Immature natural killer cell (primary cell): ENCODE measurements at regions not wholly inside any gene's neighbourhood (a gene's known extent, or its start where the extent isn't known, plus 50 kb on each side); places are given as distances from the start of the nearest gene placed in this dataset.
"Not testable (repeated sequence)": the region's sequence is repeated elsewhere in the genome, so short reads cannot be mapped to it uniquely, and the experiment has no call there.

Experiments used
- DNase-seq, 3 donors: peaks; one replicate each; pipeline ENCODE4 v3.0.0; 2022; ENCODE audit warnings: mixed read lengths in 1 of 3
- H3K27ac Mint-ChIP-seq, 6 donors: one replicate each; pipeline ENCODE4 v1.8.0; 2020; ENCODE audit warnings: mixed read lengths in 6 of 6, mild to moderate bottlenecking in 5 of 6, inconsistent platforms in 4 of 6, moderate library complexity in 3 of 6
- H3K27me3 Mint-ChIP-seq, 3 donors: one replicate each; pipeline ENCODE4 v1.8.0; 2020 to 2021; ENCODE audit warnings: low read depth in 3 of 3, mild to moderate bottlenecking in 3 of 3, mixed read lengths in 3 of 3, moderate library complexity in 3 of 3, inconsistent platforms in 1 of 3
- H3K36me3 Mint-ChIP-seq, 3 donors: one replicate each; pipeline ENCODE4 v1.8.0; 2020; ENCODE audit warnings: mixed read lengths in 3 of 3, inconsistent platforms in 2 of 3, mild to moderate bottlenecking in 2 of 3
- H3K4me1 Mint-ChIP-seq, 2 donors: one replicate each; pipeline ENCODE4 v1.8.0; 2020; ENCODE audit warnings: inconsistent platforms in 2 of 2, mild to moderate bottlenecking in 2 of 2, mixed read lengths in 2 of 2, moderate library complexity in 1 of 2
- H3K4me3 Mint-ChIP-seq, 5 donors: one replicate each; pipeline ENCODE4 v1.8.0; 2020; ENCODE audit warnings: mild to moderate bottlenecking in 5 of 5, mixed read lengths in 5 of 5, inconsistent platforms in 3 of 5, moderate library complexity in 3 of 5
- H3K9me3 Mint-ChIP-seq, 6 donors: one replicate each; pipeline ENCODE4 v1.8.0; 2020; ENCODE audit warnings: mild to moderate bottlenecking in 6 of 6, mixed read lengths in 6 of 6, inconsistent platforms in 4 of 6, moderate library complexity in 3 of 6

DNA sequence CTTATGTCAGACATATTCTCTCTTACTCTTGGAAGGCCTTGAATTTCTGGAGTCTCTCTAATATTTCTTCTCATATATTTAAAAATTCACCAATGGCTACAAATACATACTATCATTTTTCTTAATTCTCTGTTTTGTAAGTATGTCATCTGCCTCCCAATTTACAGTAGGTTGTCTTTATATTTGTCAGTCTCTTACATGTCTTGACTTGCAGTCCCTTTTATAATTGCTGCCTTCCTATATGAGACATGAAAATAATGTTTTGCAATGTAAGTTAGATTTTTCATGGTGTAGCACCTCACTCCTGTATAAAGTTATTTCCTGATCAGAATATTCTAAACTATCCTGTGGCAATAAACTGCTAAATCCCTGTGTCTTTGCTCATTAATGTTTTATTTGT lies 223.1 kb upstream of the C1QTNF3 start:
- not testable (repeated sequence) for H3K36me3 Mint-ChIP-seq, H3K27me3 Mint-ChIP-seq, H3K27ac Mint-ChIP-seq, DNase-seq, H3K4me1 Mint-ChIP-seq, H3K9me3 Mint-ChIP-seq, H3K4me3 Mint-ChIP-seq

DNA sequence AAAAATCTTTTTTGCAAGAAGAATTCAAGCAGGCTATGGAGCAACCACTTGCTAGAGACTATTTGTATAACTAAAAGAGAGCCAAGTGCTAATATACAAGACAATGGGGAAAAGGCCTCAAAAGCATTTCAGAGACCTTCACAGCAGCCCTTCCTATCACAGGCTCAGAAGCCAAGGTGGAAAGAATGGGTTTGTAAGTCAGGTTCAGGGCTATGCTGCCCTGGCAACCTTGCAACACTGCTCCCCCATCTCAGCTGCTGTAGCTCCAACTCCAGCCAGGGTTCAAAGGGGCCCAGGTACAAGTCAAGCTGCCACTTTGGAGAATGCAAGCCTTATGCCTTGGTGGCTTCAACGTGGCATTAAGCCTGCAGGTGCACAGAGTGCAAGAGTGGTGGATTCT lies 253.7 kb upstream of the C1QTNF3 start:
- not testable (repeated sequence) for H3K36me3 Mint-ChIP-seq, H3K4me1 Mint-ChIP-seq, H3K27ac Mint-ChIP-seq, H3K9me3 Mint-ChIP-seq, H3K4me3 Mint-ChIP-seq, H3K27me3 Mint-ChIP-seq, DNase-seq

- H3K27me3 Mint-ChIP-seq, H3K27ac Mint-ChIP-seq, DNase-seq, H3K36me3 Mint-ChIP-seq, H3K4me1 Mint-ChIP-seq, H3K4me3 Mint-ChIP-seq, H3K9me3 Mint-ChIP-seq: not testable (repeated sequence)
Observed at GRCh38 chr5:34329201-34329600, 286.2 kb upstream of the C1QTNF3 start.

GRCh38 chr5:34329611-34330108 lies 286.6 kb upstream of the C1QTNF3 start:
- H3K4me3 Mint-ChIP-seq, DNase-seq, H3K27ac Mint-ChIP-seq, H3K9me3 Mint-ChIP-seq, H3K27me3 Mint-ChIP-seq, H3K4me1 Mint-ChIP-seq, H3K36me3 Mint-ChIP-seq: not testable (repeated sequence)

DNA sequence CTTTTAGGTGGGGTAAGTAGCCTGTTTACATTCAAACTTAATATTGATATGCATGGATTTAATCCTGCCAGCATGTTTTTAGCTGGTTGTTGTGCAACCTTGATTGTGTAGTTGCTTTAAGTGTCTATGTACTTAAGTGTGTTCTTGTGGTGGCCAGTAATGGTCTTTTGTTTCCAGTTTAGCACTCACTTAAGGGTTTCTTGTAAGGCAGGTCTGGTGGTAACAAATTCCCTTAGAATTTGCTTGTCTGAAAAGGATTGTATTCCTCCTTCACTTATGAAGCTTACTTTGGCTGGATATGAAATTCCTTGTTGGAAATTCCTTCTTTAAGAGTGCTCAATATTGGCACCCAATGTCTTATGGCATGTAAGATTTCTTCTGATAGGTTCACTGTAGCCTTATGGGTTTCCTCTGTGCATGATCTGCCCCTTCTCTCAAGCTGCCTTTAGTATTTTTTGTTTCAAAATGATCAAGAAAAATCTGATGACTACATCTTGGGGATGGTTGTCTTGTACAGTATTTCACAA lies 289.0 kb upstream of the C1QTNF3 start:
- H3K4me1 Mint-ChIP-seq, H3K27me3 Mint-ChIP-seq, H3K9me3 Mint-ChIP-seq, H3K4me3 Mint-ChIP-seq, H3K36me3 Mint-ChIP-seq, DNase-seq, H3K27ac Mint-ChIP-seq: not testable (repeated sequence)

GRCh38 chr5:34339408-34340001 lies 296.5 kb upstream of the C1QTNF3 start:
- not testable (repeated sequence) for H3K4me3 Mint-ChIP-seq, H3K36me3 Mint-ChIP-seq, H3K4me1 Mint-ChIP-seq, H3K27me3 Mint-ChIP-seq, DNase-seq, H3K27ac Mint-ChIP-seq, H3K9me3 Mint-ChIP-seq

GRCh38 chr5:34354440-34354839 lies 301.7 kb upstream of the RAI14 start:
- H3K27ac Mint-ChIP-seq, H3K4me1 Mint-ChIP-seq, H3K4me3 Mint-ChIP-seq, H3K36me3 Mint-ChIP-seq, H3K27me3 Mint-ChIP-seq, DNase-seq, H3K9me3 Mint-ChIP-seq: not testable (repeated sequence)

DNA sequence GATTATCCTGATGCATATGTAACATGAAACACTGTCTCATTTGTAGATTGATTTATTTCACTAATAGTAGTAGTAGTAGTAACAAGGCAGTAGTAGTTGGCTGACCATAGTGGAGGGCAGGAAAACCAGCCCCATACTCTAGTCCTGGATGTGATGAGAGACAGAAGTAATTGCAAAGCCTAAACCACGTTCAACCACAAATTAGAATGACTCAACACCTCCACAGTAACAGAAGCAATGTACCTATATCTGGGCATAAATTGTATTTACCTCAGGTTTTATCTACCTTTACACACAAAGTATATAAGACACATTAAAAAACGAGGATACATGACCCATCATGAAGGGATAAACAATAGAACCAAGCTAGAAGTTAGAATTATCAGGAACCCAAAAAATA lies 284.7 kb upstream of the RAI14 start:
- not testable (repeated sequence) for DNase-seq, H3K27me3 Mint-ChIP-seq, H3K4me3 Mint-ChIP-seq, H3K27ac Mint-ChIP-seq, H3K4me1 Mint-ChIP-seq, H3K36me3 Mint-ChIP-seq, H3K9me3 Mint-ChIP-seq

DNA sequence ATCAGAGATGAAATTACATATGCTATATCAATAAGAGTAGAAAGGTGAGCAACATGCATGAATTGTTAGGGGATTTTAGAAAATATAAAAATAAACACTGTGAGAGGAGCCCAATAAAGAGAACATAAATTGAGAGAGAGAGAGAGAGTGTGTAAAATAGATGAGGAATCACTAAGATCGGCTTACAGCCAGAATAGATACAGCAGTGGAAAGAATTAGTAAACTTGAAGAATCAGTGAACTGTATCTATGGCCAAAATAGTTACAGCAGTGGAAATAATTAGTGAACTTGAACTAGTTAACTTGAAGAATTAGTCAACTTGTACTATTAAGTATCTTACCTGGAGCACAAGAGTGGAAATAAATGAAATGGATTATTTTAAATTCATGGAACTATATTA lies 284.3 kb upstream of the RAI14 start:
- not testable (repeated sequence) for H3K4me3 Mint-ChIP-seq, DNase-seq, H3K36me3 Mint-ChIP-seq, H3K9me3 Mint-ChIP-seq, H3K27ac Mint-ChIP-seq, H3K4me1 Mint-ChIP-seq, H3K27me3 Mint-ChIP-seq

GRCh38 chr5:34372739-34373138 lies 283.4 kb upstream of the RAI14 start:
- not testable (repeated sequence) for H3K27ac Mint-ChIP-seq, H3K36me3 Mint-ChIP-seq, H3K27me3 Mint-ChIP-seq, H3K9me3 Mint-ChIP-seq, DNase-seq, H3K4me1 Mint-ChIP-seq, H3K4me3 Mint-ChIP-seq

GRCh38 chr5:34377651-34378050 lies 278.5 kb upstream of the RAI14 start:
- H3K4me1 Mint-ChIP-seq, DNase-seq, H3K27ac Mint-ChIP-seq, H3K27me3 Mint-ChIP-seq, H3K36me3 Mint-ChIP-seq, H3K9me3 Mint-ChIP-seq, H3K4me3 Mint-ChIP-seq: not testable (repeated sequence)

DNA sequence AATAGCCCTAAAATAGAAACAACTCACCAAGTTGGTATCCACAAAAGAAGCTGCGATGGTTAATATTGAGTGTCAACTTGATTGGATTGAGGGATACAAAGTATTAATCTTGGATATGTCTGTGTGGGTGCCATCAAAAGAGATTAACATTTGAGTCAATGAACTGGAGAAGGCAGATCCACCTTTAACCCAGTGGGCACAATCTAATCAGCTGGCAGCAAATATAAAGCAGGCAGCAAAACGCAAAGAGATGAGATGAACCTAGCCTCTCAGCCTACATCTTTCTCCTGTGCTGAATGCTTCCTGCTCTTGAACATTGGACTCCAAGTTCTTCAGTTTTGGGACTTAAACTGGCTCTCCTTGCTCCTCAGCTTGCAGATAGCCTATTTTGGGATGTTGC lies 277.6 kb upstream of the RAI14 start:
- not testable (repeated sequence) for H3K4me1 Mint-ChIP-seq, H3K4me3 Mint-ChIP-seq, H3K9me3 Mint-ChIP-seq, H3K27me3 Mint-ChIP-seq, DNase-seq, H3K27ac Mint-ChIP-seq, H3K36me3 Mint-ChIP-seq

DNA sequence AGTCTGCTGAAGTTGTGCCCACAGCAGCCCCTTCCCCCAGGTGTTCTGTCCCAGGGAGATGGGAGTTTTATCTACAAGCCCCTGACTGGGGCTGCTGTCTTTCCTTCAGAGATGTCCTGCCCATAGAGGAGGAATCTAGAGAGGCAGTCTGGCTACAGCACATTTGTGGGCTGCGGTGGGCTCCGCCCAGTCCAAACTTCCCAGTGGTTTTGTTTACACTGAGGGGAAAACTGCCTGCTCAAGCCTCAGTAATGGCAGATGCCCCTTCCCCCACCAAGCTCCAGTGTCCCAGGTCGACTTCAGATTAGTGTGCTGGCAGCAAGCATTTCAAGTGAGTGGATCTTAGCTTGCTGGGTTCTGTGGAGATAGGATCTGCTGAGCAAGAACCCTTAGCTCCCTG lies 267.4 kb upstream of the RAI14 start:
- not testable (repeated sequence) for H3K27me3 Mint-ChIP-seq

GRCh38 chr5:34409373-34409772 lies 246.8 kb upstream of the RAI14 start:
- H3K4me3 Mint-ChIP-seq, result no peak overlapping the region
- H3K4me1 Mint-ChIP-seq, result no peaks in the 10 kb centered on the region
- H3K27me3 Mint-ChIP-seq, result peaks cover 0 to 3% (median 2%) of the 10 kb centered on the region in 3 donors
- no peak for DNase-seq
- peaks cover 0 to 2% (median 0%) of the 10 kb centered on the region in 6 donors for H3K9me3 Mint-ChIP-seq
- no peaks in the 10 kb centered on the region for H3K36me3 Mint-ChIP-seq
- no peak overlapping the region for H3K27ac Mint-ChIP-seq

More for the DNA sequence above, 267.4 kb upstream of the RAI14 start:
- H3K4me1 Mint-ChIP-seq, H3K9me3 Mint-ChIP-seq, H3K4me3 Mint-ChIP-seq, H3K27ac Mint-ChIP-seq, DNase-seq, H3K36me3 Mint-ChIP-seq: not testable (repeated sequence)

- no peak for DNase-seq
- Mint-ChIP-seq H3K4me3 (no peak overlapping the region), H3K27me3 (peaks cover 0 to 3% (median 3%) of the 10 kb centered on the region in 3 donors), H3K27ac (no peak overlapping the region), H3K36me3 (no peaks in the 10 kb centered on the region), H3K9me3 (peaks cover 0 to 2% (median 0%) of the 10 kb centered on the region in 6 donors), H3K4me1 (no peaks in the 10 kb centered on the region)
Observed at GRCh38 chr5:34410411-34411139, 245.6 kb upstream of the RAI14 start.
